Trophoblast cell (in vitro differentiated cells and primary cell): ENCODE measurements at regions not wholly inside any gene's neighbourhood (a gene's known extent, or its start where the extent isn't known, plus 50 kb on each side); places are given as distances from the start of the nearest gene placed in this dataset.
"Not testable (repeated sequence)": the region's sequence is repeated elsewhere in the genome, so short reads cannot be mapped to it uniquely, and the experiment has no call there.

Source experiments
- DNase-seq, 2 donors: peaks; one replicate each; pipeline ENCODE4 v3.0.0-alpha.2; 2016
- H2AFZ ChIP-seq: 2 replicates; pipeline ENCODE4 v1.6.1; 2013; ENCODE audit warnings: low read length, moderate library complexity, mild to moderate bottlenecking; ENCODE audit not compliant: insufficient read depth, poor library complexity
- H2AK5ac ChIP-seq: 2 replicates; pipeline ENCODE4 v1.6.1; 2013; ENCODE audit warnings: mild to moderate bottlenecking, low read length
- H2BK120ac ChIP-seq: 2 replicates; pipeline ENCODE4 v1.6.1; 2013; ENCODE audit warnings: low read length, mild to moderate bottlenecking, moderate library complexity; ENCODE audit not compliant: insufficient read depth, poor library complexity
- H2BK12ac ChIP-seq: 2 replicates; pipeline ENCODE4 v1.6.1; 2013; ENCODE audit warnings: mild to moderate bottlenecking, low read length, moderate library complexity
- H2BK5ac ChIP-seq: 2 replicates; pipeline ENCODE4 v1.6.1; 2013; ENCODE audit warnings: low read length, low read depth, moderate library complexity, mild to moderate bottlenecking; ENCODE audit not compliant: poor library complexity
- H3K14ac ChIP-seq: 2 replicates; pipeline ENCODE4 v1.6.1; 2013; ENCODE audit warnings: mild to moderate bottlenecking, low read length
- H3K18ac ChIP-seq: 2 replicates; pipeline ENCODE4 v1.6.1; 2013; ENCODE audit warnings: mild to moderate bottlenecking, low read length
- H3K23ac ChIP-seq: 2 replicates; pipeline ENCODE4 v1.6.1; 2013; ENCODE audit warnings: low read length
- H3K27ac ChIP-seq: 2 replicates; pipeline ENCODE4 v1.5.1; 2013; ENCODE audit warnings: low read depth, mild to moderate bottlenecking, inconsistent platforms, low read length, moderate library complexity
- H3K27me3 ChIP-seq: 2 replicates; pipeline ENCODE4 v1.6.1; 2013; ENCODE audit warnings: inconsistent platforms, mild to moderate bottlenecking, low read length, moderate library complexity; ENCODE audit not compliant: insufficient read depth
- H3K36me3 ChIP-seq, 2 experiments: 1 replicate in 1 of 2; 2 replicates in 1 of 2; pipeline ENCODE4 v1.6.1; 2013; ENCODE audit warnings: low read length in 2 of 2, mild to moderate bottlenecking in 2 of 2, moderate library complexity in 1 of 2; ENCODE audit not compliant: insufficient read depth in 2 of 2, control insufficient read depth in 1 of 2
- H3K4ac ChIP-seq: 2 replicates; pipeline ENCODE4 v1.6.1; 2013; ENCODE audit warnings: low read depth, mild to moderate bottlenecking, low read length, moderate library complexity
- H3K4me1 ChIP-seq, 2 experiments: 1 replicate in 1 of 2; 2 replicates in 1 of 2; pipeline ENCODE4 v1.6.1; 2013; ENCODE audit warnings: low read length in 2 of 2, mild to moderate bottlenecking in 2 of 2, moderate library complexity in 1 of 2; ENCODE audit not compliant: insufficient read depth in 2 of 2, control insufficient read depth in 1 of 2
- H3K4me2 ChIP-seq: 2 replicates; pipeline ENCODE4 v1.6.1; 2013; ENCODE audit warnings: inconsistent platforms, mild to moderate bottlenecking, low read length, moderate library complexity
- H3K4me3 ChIP-seq: 2 replicates; pipeline ENCODE4 v1.5.1; 2013; ENCODE audit warnings: mild to moderate bottlenecking, low read depth, low read length, inconsistent platforms
- H3K79me1 ChIP-seq: one replicate; pipeline ENCODE4 v1.6.1; 2013; ENCODE audit warnings: low read length
- H3K79me2 ChIP-seq: 2 replicates; pipeline ENCODE4 v1.6.1; 2013; ENCODE audit warnings: low read length, mild to moderate bottlenecking; ENCODE audit not compliant: control insufficient read depth, insufficient read depth, poor library complexity
- H3K9ac ChIP-seq: 2 replicates; pipeline ENCODE4 v1.6.1; 2013; ENCODE audit warnings: mild to moderate bottlenecking, low read length
- H3K9me3 ChIP-seq: 2 replicates; pipeline ENCODE4 v1.6.1; 2013; ENCODE audit warnings: low read depth, mild to moderate bottlenecking, control low read depth, inconsistent platforms, low read length; ENCODE audit not compliant: insufficient read depth
- H4K12ac ChIP-seq: 2 replicates; pipeline ENCODE4 v1.6.1; 2013; ENCODE audit warnings: low read depth, mild to moderate bottlenecking, low read length, moderate library complexity
- H4K8ac ChIP-seq: 2 replicates; pipeline ENCODE4 v1.6.1; 2013; ENCODE audit warnings: low read depth, mild to moderate bottlenecking, low read length, moderate library complexity
- H4K91ac ChIP-seq: one replicate; pipeline ENCODE4 v1.6.1; 2013; ENCODE audit warnings: low read depth, mild to moderate bottlenecking, low read length, moderate library complexity
- WGBS: extraction: QIAGEN DNeasy Blood & Tissue Kit; methylation state at CpG from one replicate; pipeline ENCODE4 v1.1.7; 2013; ENCODE audit warnings: missing lambda C conversion rate; ENCODE audit not compliant: insufficient read length, insufficient coverage; ENCODE audit errors: extremely low coverage; 5-methylcytosine and 5-hydroxymethylcytosine counted together

- H3K79me2 ChIP-seq: no peaks in the 10 kb centered on the region
- no peak overlapping the region for H3K4me3 ChIP-seq
- no peak overlapping the region for H3K4ac ChIP-seq
- no peak overlapping the region for H3K14ac ChIP-seq
- H2BK120ac ChIP-seq: no peak overlapping the region
- H3K4me1 ChIP-seq: no peaks in the 10 kb centered on the region
- H3K9me3 ChIP-seq: no peaks in the 10 kb centered on the region
- no peak overlapping the region for H3K9ac ChIP-seq
- no peaks in the 10 kb centered on the region for H3K27me3 ChIP-seq
- no peaks in the 10 kb centered on the region for H3K36me3 ChIP-seq
- no CpG with 5 or more reads among the region's 5 CpGs for WGBS
- H2AK5ac ChIP-seq: no peak overlapping the region
- H4K8ac ChIP-seq: no peak overlapping the region
- no peak overlapping the region for H3K4me2 ChIP-seq
- H4K91ac ChIP-seq: no peak overlapping the region
- H2AFZ ChIP-seq: no peak overlapping the region
- H4K12ac ChIP-seq: no peak overlapping the region
- H3K23ac ChIP-seq: no peak overlapping the region
- H2BK5ac ChIP-seq: no peak overlapping the region
- H2BK12ac ChIP-seq: no peak overlapping the region
- H3K18ac ChIP-seq: no peak overlapping the region
- DNase-seq: peak in 1 of 2 donors; percentile 8
- H3K27ac ChIP-seq: no peak overlapping the region
- no peaks in the 10 kb centered on the region for H3K79me1 ChIP-seq
These were observed 88.2 kb upstream of the IMMP2L start for GRCh38 chr7:111650456-111650999.

DNA sequence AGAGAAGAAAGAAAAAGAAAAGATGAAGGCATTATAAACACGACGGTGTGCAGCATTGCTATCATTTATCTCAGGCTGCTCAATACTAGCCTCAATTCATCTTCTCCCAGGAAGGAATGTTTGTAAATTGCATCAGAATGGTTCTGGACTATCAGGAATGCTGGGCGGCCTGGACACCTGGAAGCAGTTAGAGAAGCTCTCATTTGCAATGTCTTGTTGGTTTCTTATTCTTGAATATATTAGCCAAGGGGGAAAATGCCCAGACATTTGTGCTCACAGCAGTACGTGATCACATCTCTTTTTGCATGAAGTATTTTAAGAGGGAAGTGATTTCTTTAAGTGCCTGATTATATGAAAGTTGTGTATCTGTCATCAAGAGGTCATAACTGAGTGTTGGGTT is 85.6 kb upstream of the IMMP2L start:
- WGBS: no CpG with 5 or more reads among the region's 4 CpGs
- no peak overlapping the region for H3K4me3 ChIP-seq

GRCh38 chr7:111644595-111644994 is 82.3 kb upstream of the IMMP2L start:
- not testable (repeated sequence) for H3K4ac ChIP-seq, H3K36me3 ChIP-seq, H2BK5ac ChIP-seq, H2BK12ac ChIP-seq, H3K27ac ChIP-seq, H3K4me3 ChIP-seq, H3K14ac ChIP-seq, H3K18ac ChIP-seq, H4K91ac ChIP-seq, H2BK120ac ChIP-seq, H4K12ac ChIP-seq, H3K4me1 ChIP-seq, H3K9ac ChIP-seq, H2AK5ac ChIP-seq, H4K8ac ChIP-seq, H3K9me3 ChIP-seq, H3K79me1 ChIP-seq, H3K23ac ChIP-seq, H3K79me2 ChIP-seq, H2AFZ ChIP-seq, H3K27me3 ChIP-seq, H3K4me2 ChIP-seq
- DNase-seq: peak; percentile 45 to 68
- no CpG with 5 or more reads among the region's 14 CpGs for WGBS

More for the DNA sequence above, 85.6 kb upstream of the IMMP2L start:
- H2AK5ac ChIP-seq: no peak overlapping the region
- H3K4me1 ChIP-seq: no peaks in the 10 kb centered on the region
- H3K27ac ChIP-seq: no peak overlapping the region
- no peak overlapping the region for H2BK120ac ChIP-seq
- H3K14ac ChIP-seq: no peak overlapping the region
- no peak overlapping the region for H3K4ac ChIP-seq
- H3K36me3 ChIP-seq: no peaks in the 10 kb centered on the region
- H2BK5ac ChIP-seq: no peak overlapping the region
- peak; percentile 39 to 83 for DNase-seq
- no peaks in the 10 kb centered on the region for H3K27me3 ChIP-seq
- H3K79me2 ChIP-seq: no peaks in the 10 kb centered on the region
- no peak overlapping the region for H3K23ac ChIP-seq
- no peak overlapping the region for H3K4me2 ChIP-seq
- H3K18ac ChIP-seq: no peak overlapping the region
- no peak overlapping the region for H2AFZ ChIP-seq
- H2BK12ac ChIP-seq: no peak overlapping the region
- H4K12ac ChIP-seq: no peak overlapping the region
- H3K9ac ChIP-seq: no peak overlapping the region
- H3K9me3 ChIP-seq: no peaks in the 10 kb centered on the region
- H4K8ac ChIP-seq: no peak overlapping the region
- no peak overlapping the region for H4K91ac ChIP-seq
- H3K79me1 ChIP-seq: no peaks in the 10 kb centered on the region

- Histone ChIP-seq H4K12ac (no peak overlapping the region), H3K4ac (no peak overlapping the region), H3K4me2 (no peak overlapping the region), H3K27me3 (no peaks in the 10 kb centered on the region), H2BK120ac (no peak overlapping the region), H2BK12ac (no peak overlapping the region), H3K36me3 (no peaks in the 10 kb centered on the region), H3K4me3 (no peak overlapping the region), H3K14ac (no peak overlapping the region), H3K23ac (no peak overlapping the region), H3K9me3 (no peaks in the 10 kb centered on the region), H4K8ac (no peak overlapping the region), H3K27ac (no peak overlapping the region), H2AFZ (no peak overlapping the region), H3K79me1 (no peaks in the 10 kb centered on the region), H2BK5ac (no peak overlapping the region), H3K79me2 (no peaks in the 10 kb centered on the region), H2AK5ac (no peak overlapping the region), H3K4me1 (no peaks in the 10 kb centered on the region), H3K9ac (no peak overlapping the region), H3K18ac (no peak overlapping the region), H4K91ac (no peak overlapping the region)
- DNase-seq: no peak
- WGBS: no CpG with 5 or more reads among the region's 3 CpGs
These were observed 80.1 kb upstream of the IMMP2L start for GRCh38 chr7:111642373-111642772.
